ENCODE measurements at regions not wholly inside any gene's neighbourhood (a gene's known extent, or its start where the extent isn't known, plus 50 kb on each side); places are given as distances from the start of the nearest gene placed in this dataset.

- no peaks in the 10 kb centered on the region for H3K79me2 ChIP-seq (ENCODE audit: insufficient read depth, low read length)
- no peak overlapping the region for H2AFZ ChIP-seq (ENCODE audit: low read depth, low read length, severe bottlenecking)
- no peaks in the 10 kb centered on the region for H3K9me3 ChIP-seq (ENCODE audit: insufficient read depth, low read length)
- no peak overlapping the region for H3K4me2 ChIP-seq (ENCODE audit: low read depth, low read length, poor library complexity, severe bottlenecking)
- no peaks in the 10 kb centered on the region for H3K36me3 ChIP-seq (ENCODE audit: low read length)
- TF ChIP-seq EZH2phosphoT487 (conservative IDR thresholded peaks at IDR 0.05; ENCODE audit: low read length) (no peak), CTCF (IDR thresholded peaks at IDR 0.05; ENCODE audit: insufficient read depth, low read length, poor library complexity, severe bottlenecking) (no peak)
- no peaks in the 10 kb centered on the region for H4K20me1 ChIP-seq (ENCODE audit: low read depth, low read length)
- no peak overlapping the region for H3K27ac ChIP-seq (ENCODE audit: low read depth, low read length)
- no peak overlapping the region for H3K4me3 ChIP-seq (ENCODE audit: insufficient read depth, low read length, poor library complexity, severe bottlenecking)
- no peaks in the 10 kb centered on the region for H3F3A ChIP-seq (ENCODE audit: insufficient read depth)
- no peaks in the 10 kb centered on the region for H3K27me3 ChIP-seq (ENCODE audit: low read length)
- H3K9me2 ChIP-seq (replicated peaks; ENCODE audit: insufficient read depth, low read length): no peaks in the 10 kb centered on the region
- H3K9ac ChIP-seq (ENCODE audit: low read length): no peak overlapping the region
Observed at GRCh38 chr17:5719976-5720375, 135.7 kb upstream of the NLRP1 start.

- no peak overlapping the region for H3K4me2 ChIP-seq (ENCODE audit: low read depth, low read length, poor library complexity, severe bottlenecking)
- H3K9me3 ChIP-seq (ENCODE audit: insufficient read depth, low read length): no peaks in the 10 kb centered on the region
- H3K9ac ChIP-seq (ENCODE audit: low read length): no peak overlapping the region
- H3K79me2 ChIP-seq (ENCODE audit: insufficient read depth, low read length): no peaks in the 10 kb centered on the region
- H3K27me3 ChIP-seq (ENCODE audit: low read length): no peaks in the 10 kb centered on the region
- H2AFZ ChIP-seq (ENCODE audit: low read depth, low read length, severe bottlenecking): no peak overlapping the region
- no peaks in the 10 kb centered on the region for H3F3A ChIP-seq (ENCODE audit: insufficient read depth)
- H3K27ac ChIP-seq (ENCODE audit: low read depth, low read length): no peak overlapping the region
- TF ChIP-seq CTCF (IDR thresholded peaks at IDR 0.05; ENCODE audit: insufficient read depth, low read length, poor library complexity, severe bottlenecking): no peak
- TF ChIP-seq EZH2phosphoT487 (conservative IDR thresholded peaks at IDR 0.05; ENCODE audit: low read length): no peak
- H3K36me3 ChIP-seq (ENCODE audit: low read length): no peaks in the 10 kb centered on the region
- H3K9me2 ChIP-seq (replicated peaks; ENCODE audit: insufficient read depth, low read length): no peaks in the 10 kb centered on the region
- H3K4me3 ChIP-seq (ENCODE audit: insufficient read depth, low read length, poor library complexity, severe bottlenecking): no peak overlapping the region
- H4K20me1 ChIP-seq (ENCODE audit: low read depth, low read length): no peaks in the 10 kb centered on the region
Observed at GRCh38 chr17:5730373-5730772, 146.1 kb upstream of the NLRP1 start.

- H3K27ac ChIP-seq (ENCODE audit: low read depth, low read length): no peak overlapping the region
Observed at GRCh38 chr17:5740937-5741336, 156.6 kb upstream of the NLRP1 start.

More at GRCh38 chr17:5740937-5741336, 156.6 kb upstream of the NLRP1 start:
- TF ChIP-seq EZH2phosphoT487 (conservative IDR thresholded peaks at IDR 0.05; ENCODE audit: low read length): no peak
- no peak for TF ChIP-seq CTCF (IDR thresholded peaks at IDR 0.05; ENCODE audit: insufficient read depth, low read length, poor library complexity, severe bottlenecking)
- Histone ChIP-seq H4K20me1 (ENCODE audit: low read depth, low read length) (no peaks in the 10 kb centered on the region), H3K27me3 (ENCODE audit: low read length) (no peaks in the 10 kb centered on the region), H3K36me3 (ENCODE audit: low read length) (no peaks in the 10 kb centered on the region), H3K9me2 (replicated peaks; ENCODE audit: insufficient read depth, low read length) (no peaks in the 10 kb centered on the region), H3F3A (ENCODE audit: insufficient read depth) (no peaks in the 10 kb centered on the region), H3K4me3 (ENCODE audit: insufficient read depth, low read length, poor library complexity, severe bottlenecking) (no peak overlapping the region), H3K9ac (ENCODE audit: low read length) (no peak overlapping the region), H3K79me2 (ENCODE audit: insufficient read depth, low read length) (no peaks in the 10 kb centered on the region), H3K9me3 (ENCODE audit: insufficient read depth, low read length) (no peaks in the 10 kb centered on the region), H2AFZ (ENCODE audit: low read depth, low read length, severe bottlenecking) (no peak overlapping the region), H3K4me2 (ENCODE audit: low read depth, low read length, poor library complexity, severe bottlenecking) (no peak overlapping the region)

All from SU-DHL-6 (cell line).